NCI-H69 (cell line): ENCODE measurements at regions not wholly inside any gene's neighbourhood (a gene's known extent, or its start where the extent isn't known, plus 50 kb on each side); places are given as distances from the start of the nearest gene placed in this dataset.
A peak's percentile ranks its signal among the peaks of the same experiment; 100 is the strongest.

Source experiments
- DNase-seq: peaks from one replicate; lab custom pipeline; 2025; lab: John Stamatoyannopoulos, UW

- DNase-seq = peak; percentile 34
Observed at GRCh38 chr7:25750744-25751508, 401.1 kb upstream of the NFE2L3 start.

GRCh38 chr7:25752154-25752553 lies 399.8 kb upstream of the NFE2L3 start:
- DNase-seq = no peak

- DNase-seq = no peak
Observed at GRCh38 chr7:25752967-25753791, 398.8 kb upstream of the NFE2L3 start.

GRCh38 chr7:25753837-25754236 lies 398.2 kb upstream of the NFE2L3 start:
- DNase-seq = no peak

- DNase-seq = no peak
Observed at GRCh38 chr7:25754333-25754732, 397.7 kb upstream of the NFE2L3 start.

DNA sequence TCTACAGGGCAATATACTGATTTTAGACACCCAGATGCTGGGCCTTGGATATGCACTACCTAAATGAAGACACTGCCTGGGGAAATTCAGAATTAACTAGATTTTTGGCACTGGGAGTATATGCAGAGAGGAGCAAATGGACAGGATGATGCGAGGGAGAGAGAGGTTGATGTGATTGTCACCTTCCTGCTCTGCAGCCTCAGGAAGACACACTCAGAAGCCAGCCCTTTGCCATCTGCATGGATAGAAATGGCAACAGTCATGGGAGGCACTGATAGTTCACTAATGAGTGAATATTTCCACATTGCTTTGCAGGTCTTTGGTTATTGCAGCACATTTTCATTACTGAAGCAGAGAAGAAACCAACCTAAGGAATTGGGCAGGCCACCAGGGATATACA lies 397.2 kb upstream of the NFE2L3 start:
- DNase-seq = no peak

GRCh38 chr7:25756601-25757000 lies 395.4 kb upstream of the NFE2L3 start:
- no peak for DNase-seq

DNA sequence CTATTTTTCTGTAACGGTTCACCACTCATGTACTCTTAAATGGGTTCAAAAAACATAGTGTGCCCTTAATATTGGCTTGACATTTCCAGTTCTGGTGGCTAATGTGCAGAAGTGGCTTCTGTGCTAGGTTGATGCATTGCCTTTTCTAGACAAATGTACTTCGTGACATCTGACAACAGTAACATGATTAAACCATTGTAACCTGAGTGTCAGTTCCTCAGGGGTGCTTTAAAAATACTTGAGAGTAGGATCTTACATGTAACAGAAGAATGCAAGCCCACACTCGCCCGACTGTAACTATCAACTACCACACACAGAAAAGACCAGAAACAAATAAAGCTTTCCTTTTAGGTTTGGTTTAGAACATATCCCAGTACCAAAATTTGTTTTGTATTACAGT lies 393.4 kb upstream of the NFE2L3 start:
- DNase-seq = peak; percentile 85

DNA sequence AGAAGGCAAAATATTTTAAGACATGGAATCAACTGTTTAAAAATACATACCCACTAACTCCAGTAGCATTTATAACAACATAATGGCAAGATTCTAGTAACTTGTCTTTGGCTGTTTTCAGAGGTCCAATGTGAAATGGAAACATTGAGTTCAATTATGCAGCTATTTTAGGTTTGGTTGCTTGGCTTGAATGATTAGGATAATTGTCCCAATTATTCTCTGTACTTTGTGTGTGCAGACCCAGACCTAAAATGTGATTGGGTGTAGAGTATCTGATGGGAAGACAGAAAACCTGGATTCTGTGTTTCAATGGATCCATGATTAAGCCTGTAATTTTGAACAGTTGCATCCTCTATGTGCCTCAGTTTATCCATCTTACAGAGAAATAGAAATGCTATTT lies 392.7 kb upstream of the NFE2L3 start:
- peak; percentile 86 for DNase-seq

GRCh38 chr7:25759748-25760147 lies 392.2 kb upstream of the NFE2L3 start:
- peak; percentile 83 for DNase-seq

DNA sequence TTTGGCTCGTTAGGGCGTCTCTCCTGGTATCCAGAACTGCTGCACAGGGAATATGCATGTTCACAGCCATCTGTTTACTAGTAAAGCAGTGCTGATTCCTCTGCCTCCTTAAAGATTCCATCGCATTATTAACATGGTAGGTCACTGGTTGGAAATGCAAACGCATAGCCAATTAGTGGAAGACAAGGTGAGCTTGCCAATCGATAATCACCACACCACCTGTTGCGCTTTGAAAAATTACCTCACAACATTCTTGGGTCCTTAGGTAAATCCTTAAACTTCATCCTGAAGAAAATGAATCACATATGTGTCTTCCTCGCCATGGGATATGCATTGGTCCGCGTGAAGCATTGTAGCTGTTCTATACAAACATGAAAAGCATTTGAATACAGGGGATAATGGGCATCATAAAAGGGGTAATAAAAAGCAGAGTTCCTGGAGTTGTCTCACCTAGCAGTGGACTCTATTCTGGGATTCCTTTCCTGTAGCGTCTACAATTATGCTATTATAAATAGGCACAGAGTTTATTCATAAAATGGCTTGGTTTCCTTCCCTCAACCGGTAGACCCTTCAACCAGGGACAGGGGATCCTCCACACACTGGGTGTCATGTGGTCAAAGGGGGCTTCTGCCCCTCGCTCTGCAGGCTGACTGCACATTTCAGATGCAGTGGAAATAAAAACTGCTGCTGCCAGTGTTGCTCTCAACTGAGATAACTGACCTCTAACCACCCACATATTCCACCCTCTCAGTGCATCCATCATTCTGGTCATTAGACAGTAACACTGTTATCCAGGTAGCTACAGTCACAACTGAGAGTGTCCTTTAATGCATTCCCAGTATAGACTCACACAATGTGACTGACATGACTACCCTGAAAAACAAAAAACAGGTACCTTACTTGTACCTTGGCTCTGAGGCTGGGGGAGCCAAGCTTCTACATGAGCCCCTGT lies 389.2 kb upstream of the NFE2L3 start:
- DNase-seq = peak; percentile 75

- DNase-seq = no peak
Observed at GRCh38 chr7:25763463-25763860, 388.5 kb upstream of the NFE2L3 start.

DNA sequence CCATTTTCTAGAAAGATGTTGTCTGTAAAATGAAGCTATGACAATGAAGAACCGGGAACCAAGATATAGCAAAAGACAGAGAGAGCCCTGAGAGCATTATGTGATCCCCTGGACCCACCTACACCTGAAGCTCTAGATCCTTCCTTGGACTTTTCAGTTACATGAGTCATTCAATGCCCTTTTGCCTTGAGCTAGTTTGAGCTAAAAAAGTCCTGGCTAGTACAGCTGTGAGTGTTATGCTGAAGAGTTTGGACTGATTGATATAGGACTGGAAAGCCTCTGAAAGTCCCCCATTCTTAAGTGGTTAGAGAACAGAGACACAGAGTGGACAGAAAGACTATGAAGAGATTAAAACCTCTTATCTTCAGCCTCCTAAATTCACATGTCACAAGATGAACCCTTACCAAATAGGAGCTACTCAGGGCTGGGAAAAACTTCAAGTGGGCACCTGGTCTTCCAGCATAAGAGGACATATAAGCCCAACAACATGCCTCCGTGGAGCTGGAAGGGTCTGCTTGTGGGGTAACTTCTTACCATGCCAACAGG lies 386.8 kb upstream of the NFE2L3 start:
- DNase-seq = no peak

DNA sequence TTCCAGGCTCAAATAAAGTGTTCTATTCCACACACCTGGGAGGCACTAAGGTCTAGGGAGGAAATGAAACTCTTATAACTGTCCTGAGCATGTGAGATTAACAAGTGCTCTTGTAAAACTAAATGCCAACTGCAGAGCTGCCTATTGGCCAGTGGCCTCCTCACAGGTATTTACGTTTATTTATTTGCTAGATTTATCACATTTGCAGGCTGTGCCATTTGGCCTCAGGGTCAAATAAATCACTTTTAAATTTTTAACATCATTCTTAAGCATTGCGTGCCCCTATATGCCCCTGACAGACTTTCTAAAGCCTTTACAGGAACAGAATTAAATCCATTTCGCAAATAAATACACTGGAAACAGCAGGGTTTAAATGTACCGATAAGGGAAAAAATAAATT lies 381.8 kb upstream of the NFE2L3 start:
- DNase-seq = no peak

DNA sequence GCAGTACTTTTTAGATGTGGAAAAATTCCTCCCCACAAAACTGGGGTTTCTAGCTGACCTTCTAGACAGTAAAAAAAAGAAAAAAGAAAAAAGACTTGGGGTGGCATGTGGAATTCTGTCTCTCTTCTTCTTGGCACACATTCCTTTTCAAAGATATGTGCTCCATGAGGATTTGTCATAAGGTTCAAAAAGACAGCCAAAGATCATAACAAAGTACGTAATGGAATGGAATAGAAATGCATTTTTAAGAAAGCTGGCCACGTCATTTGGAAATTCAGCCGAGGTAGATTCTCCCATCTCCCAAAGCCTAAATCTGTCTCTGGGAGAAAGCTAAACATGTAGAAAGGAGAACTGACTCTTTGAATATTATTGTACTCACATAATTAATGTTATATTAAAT lies 381.3 kb upstream of the NFE2L3 start:
- DNase-seq = no peak

GRCh38 chr7:25771491-25771890 lies 380.5 kb upstream of the NFE2L3 start:
- no peak for DNase-seq

DNA sequence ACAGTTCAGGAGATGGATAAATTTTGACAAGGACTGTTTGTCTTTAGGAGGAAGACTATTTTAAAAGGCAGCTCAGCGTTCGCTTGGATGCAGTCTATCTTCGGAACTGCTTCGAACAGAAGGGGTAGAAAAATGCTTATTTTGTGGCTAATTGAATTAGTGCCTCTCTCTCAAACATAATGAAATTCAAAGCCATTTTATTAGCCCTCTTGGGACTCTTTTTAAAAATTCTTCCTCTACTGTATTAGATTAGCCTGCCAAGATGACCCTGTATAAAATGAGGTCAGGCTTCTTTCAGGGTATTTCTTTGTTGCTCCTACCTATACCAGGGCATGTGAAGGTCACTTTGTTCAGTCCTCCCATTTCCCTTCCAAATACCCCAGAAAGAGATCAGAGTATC lies 379.2 kb upstream of the NFE2L3 start:
- no peak for DNase-seq

GRCh38 chr7:25774675-25775074 lies 377.3 kb upstream of the NFE2L3 start:
- no peak for DNase-seq

DNA sequence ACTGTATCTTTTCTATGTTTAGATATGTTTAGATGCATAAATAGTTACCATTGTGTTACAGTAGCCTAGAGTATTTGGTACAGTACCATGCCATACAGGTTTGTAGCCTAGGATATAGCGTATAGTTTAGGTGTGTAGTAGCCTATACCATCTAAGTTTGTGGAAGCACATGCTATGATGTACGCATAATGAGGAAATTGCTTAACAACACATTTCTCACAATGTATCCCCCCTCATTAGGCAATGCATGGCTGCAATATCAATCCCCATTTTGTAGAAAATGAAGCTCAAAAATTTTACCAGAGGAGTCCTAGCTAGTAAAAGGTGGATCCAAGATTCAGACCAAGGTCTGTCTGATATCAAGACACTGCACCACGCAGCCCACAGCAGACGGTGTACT lies 376.4 kb upstream of the NFE2L3 start:
- no peak for DNase-seq

GRCh38 chr7:25775999-25776743 lies 375.8 kb upstream of the NFE2L3 start:
- DNase-seq = no peak

DNA sequence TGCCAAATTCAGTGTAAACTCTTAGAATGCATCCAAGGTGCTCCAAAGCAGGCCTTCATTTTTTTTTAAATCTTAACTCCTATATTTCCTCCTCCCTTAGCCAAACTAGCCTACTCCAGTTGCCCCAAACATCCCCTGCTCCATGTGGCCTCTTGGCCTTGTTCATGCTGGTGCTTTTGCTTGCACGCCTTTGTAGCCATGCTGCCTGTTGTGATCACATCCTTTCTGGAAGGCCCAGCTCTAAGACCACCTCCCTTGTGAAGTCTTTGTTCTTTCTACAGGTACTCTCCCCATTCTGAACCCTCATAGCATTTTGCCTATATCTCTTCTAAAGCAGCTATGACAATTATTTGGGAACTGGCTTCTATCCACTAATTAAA lies 375.3 kb upstream of the NFE2L3 start:
- DNase-seq = no peak
